GM12892 (cell line): ENCODE measurements at regions not wholly inside any gene's neighbourhood (a gene's known extent, or its start where the extent isn't known, plus 50 kb on each side); places are given as distances from the start of the nearest gene placed in this dataset.

Experiments
- POLR2A ChIP-seq: IDR thresholded peaks from 2 replicates; pipeline ENCODE4 v1.6.1; 2011; ENCODE audit warnings: low read depth, low read length, control low read depth
- POLR2AphosphoS5 ChIP-seq: IDR thresholded peaks from 2 replicates; pipeline ENCODE4 v1.6.1; 2011; ENCODE audit warnings: low read depth, low read length, control low read depth
- TAF1 ChIP-seq: IDR thresholded peaks from 2 replicates; pipeline ENCODE4 v1.6.1; 2011; ENCODE audit warnings: low read depth, mild to moderate bottlenecking, control low read depth, low read length, borderline replicate concordance

- TF ChIP-seq TAF1 = no peak
- TF ChIP-seq POLR2AphosphoS5 = no peak
- no peak for TF ChIP-seq POLR2A
Measured at GRCh38 chr13:69644447-69644846, 463.2 kb upstream of the ATXN8OS start.
